Inflammatory macrophage treated with lipopolysaccharide for 4 hours (primary cell): ENCODE measurements at regions not wholly inside any gene's neighbourhood (a gene's known extent, or its start where the extent isn't known, plus 50 kb on each side); places are given as distances from the start of the nearest gene placed in this dataset.
"Not testable (repeated sequence)": the region's sequence is repeated elsewhere in the genome, so short reads cannot be mapped to it uniquely, and the experiment has no call there.

Source experiments
- DNase-seq: peaks from one replicate; pipeline ENCODE4 v3.0.0-alpha.2; 2020

- DNase-seq: no peak
These were observed 126.2 kb downstream of the KLF6 start for GRCh38 chr10:3658766-3659165.

GRCh38 chr10:3656214-3656613 is 128.8 kb downstream of the KLF6 start:
- DNase-seq: no peak

GRCh38 chr10:3655528-3655927 is 129.5 kb downstream of the KLF6 start:
- DNase-seq: peak; percentile 9

GRCh38 chr10:3654980-3655379 is 130.0 kb downstream of the KLF6 start:
- DNase-seq: no peak

- DNase-seq: no peak
These were observed 130.5 kb downstream of the KLF6 start for GRCh38 chr10:3654496-3654895.

- DNase-seq: not testable (repeated sequence)
These were observed 131.7 kb downstream of the KLF6 start for GRCh38 chr10:3653303-3653702.

- no peak for DNase-seq
These were observed 132.1 kb downstream of the KLF6 start for GRCh38 chr10:3652886-3653285.

- no peak for DNase-seq
These were observed 132.9 kb downstream of the KLF6 start for GRCh38 chr10:3651969-3652653.

GRCh38 chr10:3648576-3648975 is 136.4 kb downstream of the KLF6 start:
- no peak for DNase-seq

GRCh38 chr10:3648170-3648569 is 136.8 kb downstream of the KLF6 start:
- DNase-seq: no peak

- no peak for DNase-seq
These were observed 137.9 kb downstream of the KLF6 start for GRCh38 chr10:3647074-3647473.

GRCh38 chr10:3645406-3645805 is 139.6 kb downstream of the KLF6 start:
- DNase-seq: no peak

- DNase-seq: no peak
These were observed 144.2 kb downstream of the KLF6 start for GRCh38 chr10:3640816-3641215.

GRCh38 chr10:3639546-3639945 is 145.5 kb downstream of the KLF6 start:
- no peak for DNase-seq

- no peak for DNase-seq
These were observed 148.4 kb downstream of the KLF6 start for GRCh38 chr10:3636356-3637181.

GRCh38 chr10:3635697-3636096 is 149.3 kb downstream of the KLF6 start:
- no peak for DNase-seq

GRCh38 chr10:3635211-3635671 is 149.8 kb downstream of the KLF6 start:
- no peak for DNase-seq

- not testable (repeated sequence) for DNase-seq
These were observed 150.4 kb downstream of the KLF6 start for GRCh38 chr10:3634646-3635045.

GRCh38 chr10:3631701-3632330 is 153.2 kb downstream of the KLF6 start:
- DNase-seq: no peak

GRCh38 chr10:3631291-3631690 is 153.7 kb downstream of the KLF6 start:
- peak; percentile 16 for DNase-seq

- DNase-seq: no peak
These were observed 158.9 kb downstream of the KLF6 start for GRCh38 chr10:3625959-3626751.

GRCh38 chr10:3624367-3624766 is 160.6 kb downstream of the KLF6 start:
- DNase-seq: no peak

- no peak for DNase-seq
These were observed 161.3 kb downstream of the KLF6 start for GRCh38 chr10:3623746-3624145.
